ENCODE measurements at regions not wholly inside any gene's neighbourhood (a gene's known extent, or its start where the extent isn't known, plus 50 kb on each side); places are given as distances from the start of the nearest gene placed in this dataset.

- no peak for TF ChIP-seq ZFP69B (tag by site-specific recombination; IDR thresholded peaks at IDR 0.05)
- no peak for TF ChIP-seq ZFP37 (tag by site-specific recombination; IDR thresholded peaks at IDR 0.05)
- TF ChIP-seq ZNF10 (tag by site-specific recombination; IDR thresholded peaks at IDR 0.05), result no peak
Measured at GRCh38 chr5:97250113-97250512, 67.1 kb upstream of the RIOK2 start (continued).

GRCh38 chr5:97266076-97266475 lies 83.0 kb upstream of the RIOK2 start:
- no peak for TF ChIP-seq ZNF16 (tag by site-specific recombination; IDR thresholded peaks at IDR 0.05; ENCODE audit: low read depth)
- TF ChIP-seq BCL6B (tag by site-specific recombination; IDR thresholded peaks at IDR 0.05), result no peak
- TF ChIP-seq ZNF280C (tag by site-specific recombination; IDR thresholded peaks at IDR 0.05), result no peak
- TF ChIP-seq ZNF560 (tag by site-specific recombination; IDR thresholded peaks at IDR 0.05; ENCODE audit: borderline replicate concordance), result no peak
- no peak for TF ChIP-seq ZNF548 (tag by site-specific recombination; IDR thresholded peaks at IDR 0.05)
- no peak for TF ChIP-seq ZBTB44 (tag by site-specific recombination; IDR thresholded peaks at IDR 0.05)
- TF ChIP-seq ZNF121 (tag by site-specific recombination; IDR thresholded peaks at IDR 0.05), result no peak
- TF ChIP-seq BCL11A (tag by site-specific recombination; IDR thresholded peaks at IDR 0.05; ENCODE audit: low read depth), result no peak
- TF ChIP-seq ZNF211 (tag by site-specific recombination; IDR thresholded peaks at IDR 0.05; ENCODE audit: low read depth), result no peak
- no peak for TF ChIP-seq ZXDB (tag by site-specific recombination; IDR thresholded peaks at IDR 0.05)
- TF ChIP-seq ZNF391 (tag by site-specific recombination; IDR thresholded peaks at IDR 0.05; ENCODE audit: borderline replicate concordance, low read depth), result no peak
- TF ChIP-seq MYNN (tag by site-specific recombination; IDR thresholded peaks at IDR 0.05; ENCODE audit: borderline replicate concordance), result no peak
- no peak for TF ChIP-seq INSM2 (tag by site-specific recombination; IDR thresholded peaks at IDR 0.05)
- TF ChIP-seq SCRT1 (tag by site-specific recombination; IDR thresholded peaks at IDR 0.05; ENCODE audit: borderline replicate concordance), result no peak
- TF ChIP-seq ZNF629 (tag by site-specific recombination; IDR thresholded peaks at IDR 0.05), result no peak
- TF ChIP-seq GLIS1 (tag by site-specific recombination; IDR thresholded peaks at IDR 0.05), result no peak
- TF ChIP-seq ZNF837 (tag by site-specific recombination; IDR thresholded peaks at IDR 0.05), result no peak
- CTCF ChIA-PET, result no interaction called here
- no peaks in the 10 kb centered on the region for H3K9me3 ChIP-seq (ENCODE audit: control insufficient read depth, insufficient read depth, low read depth, low read length)
- no peaks in the 10 kb centered on the region for H3K4me1 ChIP-seq (ENCODE audit: control insufficient read depth, insufficient read depth, low read length)
- no peak overlapping the region for H3K4me3 ChIP-seq (ENCODE audit: low read depth, low read length)
- no peaks in the 10 kb centered on the region for H3K36me3 ChIP-seq (ENCODE audit: control insufficient read depth in 2 of 2, insufficient read depth in 1 of 2, low read length in 2 of 2)
- no peak overlapping the region for H3K27ac ChIP-seq (ENCODE audit: extremely low read depth, low read depth, low read length)
- POLR2A ChIA-PET, result no interaction called here
